ENCODE measurements at regions not wholly inside any gene's neighbourhood (a gene's known extent, or its start where the extent isn't known, plus 50 kb on each side); places are given as distances from the start of the nearest gene placed in this dataset.

GRCh38 chr5:17432569-17432968, 65.5 kb upstream of the TAF11L2 start:
- DNase-seq (ENCODE audit: low read depth, low spot score): no peak
- ChIA-PET CTCF (no interaction called here), POLR2A (no interaction called here)
- no peak for TF ChIP-seq CTCF (IDR thresholded peaks at IDR 0.05; ENCODE audit: low read depth, low read length)
- Histone ChIP-seq H3K4me3 (ENCODE audit: low read depth, low read length) (no peak overlapping the region), H3K27ac (ENCODE audit: low read depth, low read length) (no peak overlapping the region), H3K27me3 (ENCODE audit: control insufficient read depth, insufficient read depth, low read length) (no peaks in the 10 kb centered on the region), H3K9me3 (ENCODE audit: control insufficient read depth, insufficient read depth, low read length) (no peaks in the 10 kb centered on the region)

- POLR2A ChIA-PET: no interaction called here
- H3K27ac ChIP-seq (ENCODE audit: low read depth, low read length): no peak overlapping the region
Observed at GRCh38 chr5:17433406-17433805, 64.6 kb upstream of the TAF11L2 start.

DNA sequence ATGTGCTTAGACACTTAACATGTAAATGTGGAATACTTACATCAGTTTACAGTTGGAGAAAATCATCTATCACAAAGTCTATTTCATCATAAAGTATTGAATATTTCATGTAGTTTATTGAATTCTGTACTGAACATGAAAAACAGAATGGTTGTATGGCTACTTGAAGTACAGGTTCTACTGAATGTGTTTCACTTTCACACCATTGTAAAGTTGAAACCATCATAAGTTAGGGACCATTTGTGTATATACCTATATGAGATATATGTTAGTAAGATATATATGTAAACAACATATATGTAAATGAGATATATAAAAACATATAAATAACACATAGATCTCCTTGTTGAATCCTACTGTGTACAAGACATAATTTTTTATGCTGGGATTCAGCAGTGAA, 63.0 kb upstream of the TAF11L2 start:
- H3K27ac ChIP-seq (ENCODE audit: low read depth, low read length): no peak overlapping the region
- CTCF ChIA-PET: no interaction called here
- H3K4me3 ChIP-seq (ENCODE audit: low read depth, low read length): no peak overlapping the region
- no peak for TF ChIP-seq CTCF (IDR thresholded peaks at IDR 0.05; ENCODE audit: low read depth, low read length)
- no peak for DNase-seq (ENCODE audit: low read depth, low spot score)
- POLR2A ChIA-PET: no interaction called here
- no peaks in the 10 kb centered on the region for H3K27me3 ChIP-seq (ENCODE audit: control insufficient read depth, insufficient read depth, low read length)
- no peaks in the 10 kb centered on the region for H3K9me3 ChIP-seq (ENCODE audit: control insufficient read depth, insufficient read depth, low read length)

More at GRCh38 chr5:17433406-17433805, 64.6 kb upstream of the TAF11L2 start:
- TF ChIP-seq CTCF (IDR thresholded peaks at IDR 0.05; ENCODE audit: low read depth, low read length): no peak
- no peaks in the 10 kb centered on the region for H3K27me3 ChIP-seq (ENCODE audit: control insufficient read depth, insufficient read depth, low read length)
- no peaks in the 10 kb centered on the region for H3K9me3 ChIP-seq (ENCODE audit: control insufficient read depth, insufficient read depth, low read length)
- no peak for DNase-seq (ENCODE audit: low read depth, low spot score)
- CTCF ChIA-PET: no interaction called here
- H3K4me3 ChIP-seq (ENCODE audit: low read depth, low read length): no peak overlapping the region

DNA sequence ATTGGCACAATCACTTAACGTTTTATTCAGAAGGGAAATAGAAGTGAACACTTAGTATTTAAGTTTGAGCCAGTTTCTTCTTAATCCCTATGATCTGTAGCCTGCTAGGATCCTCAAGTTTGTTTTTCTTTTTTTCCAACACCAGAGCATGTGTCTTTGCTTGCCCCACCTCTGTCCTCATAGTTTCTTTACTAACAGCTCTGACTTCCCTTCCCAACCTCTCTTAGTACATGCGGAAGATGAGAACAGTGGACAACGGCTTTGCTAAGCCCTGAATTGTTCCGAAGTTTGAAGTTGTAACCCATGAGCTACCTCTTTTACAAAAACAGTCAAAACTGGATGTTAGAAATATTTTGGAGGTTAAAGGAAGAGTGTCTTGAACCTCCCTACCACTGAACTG, 61.7 kb upstream of the TAF11L2 start:
- Histone ChIP-seq H3K27ac (ENCODE audit: low read depth, low read length) (no peak overlapping the region), H3K4me3 (ENCODE audit: low read depth, low read length) (no peak overlapping the region), H3K9me3 (ENCODE audit: control insufficient read depth, insufficient read depth, low read length) (no peaks in the 10 kb centered on the region), H3K27me3 (ENCODE audit: control insufficient read depth, insufficient read depth, low read length) (no peaks in the 10 kb centered on the region)
- ChIA-PET CTCF (interaction anchor here (2.3 kb wide), 1 partner anchor 220 kb away, joined by 6 read pairs; no protein-coding TSS in a partner anchor), POLR2A (no interaction called here)
- no peak for DNase-seq (ENCODE audit: low read depth, low spot score)
- no peak for TF ChIP-seq CTCF (IDR thresholded peaks at IDR 0.05; ENCODE audit: low read depth, low read length)

GRCh38 chr5:17436761-17437221, 61.2 kb upstream of the TAF11L2 start:
- H3K27me3 ChIP-seq (ENCODE audit: control insufficient read depth, insufficient read depth, low read length): no peaks in the 10 kb centered on the region
- TF ChIP-seq CTCF (IDR thresholded peaks at IDR 0.05; ENCODE audit: low read depth, low read length): no peak
- H3K9me3 ChIP-seq (ENCODE audit: control insufficient read depth, insufficient read depth, low read length): no peaks in the 10 kb centered on the region
- H3K4me3 ChIP-seq (ENCODE audit: low read depth, low read length): peak overlapping the region; percentile 20; the same call in 1 of the 2 replicates
- no peak overlapping the region for H3K27ac ChIP-seq (ENCODE audit: low read depth, low read length)
- no peak for DNase-seq (ENCODE audit: low read depth, low spot score)
- ChIA-PET CTCF (interaction anchor here (2.3 kb wide), 1 partner anchor 221 kb away, joined by 6 read pairs; no protein-coding TSS in a partner anchor), POLR2A (no interaction called here)
